Esophagus muscularis mucosa (tissue), 4 donors: ENCODE measurements at regions not wholly inside any gene's neighbourhood (a gene's known extent, or its start where the extent isn't known, plus 50 kb on each side); places are given as distances from the start of the nearest gene placed in this dataset.

Source experiments
- DNase-seq: peaks from one replicate; pipeline ENCODE4 v3.0.0-alpha.2; 2017; ENCODE audit errors: extremely low spot score
- H3K27ac ChIP-seq, 4 donors: fragments of 200-600 bp; sonication (generic); replicated peaks in 1 of 4; 1 replicate in 3 of 4; 2 replicates in 1 of 4; pipeline ENCODE4 v1.5.1; 2016 to 2019; ENCODE audit warnings: mild to moderate bottlenecking in 1 of 4
- H3K27me3 ChIP-seq, 4 donors: fragments of 200-600 bp; sonication (generic); one replicate each; pipeline versions ENCODE4 v1.5.1 to v1.6.0; 2016 to 2019
- H3K36me3 ChIP-seq, 4 donors: fragments of 200-600 bp; sonication (generic); one replicate each; pipeline ENCODE4 v1.5.1; 2016 to 2019
- H3K4me1 ChIP-seq, 4 donors: fragments of 200-600 bp; sonication (generic); one replicate each; pipeline ENCODE4 v1.5.1; 2016 to 2019
- H3K4me3 ChIP-seq, 4 donors: fragments of 200-600 bp; sonication (generic); 1 replicate in 2 of 4; 2 replicates in 2 of 4; pipeline ENCODE4 v1.5.1; 2016 to 2019; ENCODE audit warnings: mild to moderate bottlenecking in 4 of 4, moderate library complexity in 1 of 4
- H3K9me3 ChIP-seq, 4 donors: fragments of 200-600 bp; sonication (generic); 1 replicate in 3 of 4; 2 replicates in 1 of 4; pipeline ENCODE4 v1.5.1; 2016 to 2019
- EP300 ChIP-seq: sonication (generic); formaldehyde crosslinking; IDR thresholded peaks from one replicate; pipeline ENCODE4 v1.6.1; 2017; ENCODE audit warnings: antibody characterized with exemption
- POLR2A ChIP-seq: fragments of 450-650 bp; IDR thresholded peaks from one replicate; pipeline ENCODE4 v1.6.1; 2017; ENCODE audit warnings: antibody characterized with exemption, moderate library complexity, mild to moderate bottlenecking, low read depth
- POLR2AphosphoS5 ChIP-seq, 2 donors: sonication (generic); formaldehyde crosslinking; IDR thresholded peaks; one replicate each; pipeline ENCODE4 v1.6.1; 2017; ENCODE audit warnings: antibody characterized with exemption in 2 of 2
- WGBS: methylation state at CpG from one replicate; pipeline ENCODE4 v1.1.5; 2018; 5-methylcytosine and 5-hydroxymethylcytosine counted together
- intact Hi-C: fragments of 100-400 bp; cut with DNase I; formaldehyde crosslinking; loops from one replicate; pipeline ENCODE4 v1.15.1; 2023
- TF ChIP-seq, protein P1 (sequence below), 3 experiments: fragments of 200-600 bp in 2 of 3; fragments of 450-650 bp in 1 of 3; sonication (generic) in 2 of 3; IDR thresholded peaks; one replicate each; pipeline ENCODE4 v1.5.1; 2017 to 2019; ENCODE audit warnings: antibody characterized with exemption in 3 of 3, mild to moderate bottlenecking in 2 of 3, moderate library complexity in 1 of 3

DNA sequence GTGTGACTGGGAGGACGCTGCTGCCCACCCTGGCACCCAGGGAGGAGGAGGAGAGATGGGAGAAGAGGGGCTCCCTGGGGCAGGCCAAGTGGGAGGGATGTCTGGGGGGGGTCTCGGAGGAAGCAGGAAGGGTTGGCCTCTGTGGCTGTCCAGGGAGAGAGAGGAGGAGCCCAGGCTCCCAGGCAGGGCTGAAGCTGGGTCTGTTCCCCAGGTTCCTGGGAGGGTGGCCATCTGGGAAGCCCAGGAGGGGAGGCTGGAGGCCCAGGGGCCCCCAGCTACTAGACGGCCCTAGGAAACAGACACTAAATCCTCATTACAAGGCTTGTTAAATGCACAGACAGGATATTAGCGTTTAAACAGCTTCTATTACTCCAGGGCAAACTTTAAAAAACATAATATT, 139.8 kb downstream of the ENGASE start:
- Histone ChIP-seq H3K4me3 (no peak overlapping the region), H3K27ac (no peak overlapping the region), H3K4me1 (no peaks in the 10 kb centered on the region), H3K9me3 (no peaks in the 10 kb centered on the region), H3K36me3 (no peaks in the 10 kb centered on the region), H3K27me3 (peaks cover 0 to 98% (median 0%) of the 10 kb centered on the region in 4 donors)
- intact Hi-C loops: no loop called here
- WGBS: 43% methylated on average over 4 of the region's 4 CpGs
- DNase-seq: no peak
- no peak for TF ChIP-seq POLR2AphosphoS5 (IDR thresholded peaks at IDR 0.05)
- TF ChIP-seq POLR2A: no peak
- TF ChIP-seq, protein P1, sequence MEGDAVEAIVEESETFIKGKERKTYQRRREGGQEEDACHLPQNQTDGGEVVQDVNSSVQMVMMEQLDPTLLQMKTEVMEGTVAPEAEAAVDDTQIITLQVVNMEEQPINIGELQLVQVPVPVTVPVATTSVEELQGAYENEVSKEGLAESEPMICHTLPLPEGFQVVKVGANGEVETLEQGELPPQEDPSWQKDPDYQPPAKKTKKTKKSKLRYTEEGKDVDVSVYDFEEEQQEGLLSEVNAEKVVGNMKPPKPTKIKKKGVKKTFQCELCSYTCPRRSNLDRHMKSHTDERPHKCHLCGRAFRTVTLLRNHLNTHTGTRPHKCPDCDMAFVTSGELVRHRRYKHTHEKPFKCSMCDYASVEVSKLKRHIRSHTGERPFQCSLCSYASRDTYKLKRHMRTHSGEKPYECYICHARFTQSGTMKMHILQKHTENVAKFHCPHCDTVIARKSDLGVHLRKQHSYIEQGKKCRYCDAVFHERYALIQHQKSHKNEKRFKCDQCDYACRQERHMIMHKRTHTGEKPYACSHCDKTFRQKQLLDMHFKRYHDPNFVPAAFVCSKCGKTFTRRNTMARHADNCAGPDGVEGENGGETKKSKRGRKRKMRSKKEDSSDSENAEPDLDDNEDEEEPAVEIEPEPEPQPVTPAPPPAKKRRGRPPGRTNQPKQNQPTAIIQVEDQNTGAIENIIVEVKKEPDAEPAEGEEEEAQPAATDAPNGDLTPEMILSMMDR (IDR thresholded peaks at IDR 0.05): no peak
- TF ChIP-seq EP300: no peak

- peaks cover 0 to 91% (median 0%) of the 10 kb centered on the region in 4 donors for H3K27me3 ChIP-seq
- no peaks in the 10 kb centered on the region for H3K4me1 ChIP-seq
- H3K27ac ChIP-seq: no peak overlapping the region
- intact Hi-C loops: no loop called here
- H3K36me3 ChIP-seq: no peaks in the 10 kb centered on the region
- DNase-seq: no peak
- H3K4me3 ChIP-seq: no peak overlapping the region
- WGBS: 91% methylated on average over 7 of the region's 10 CpGs
- TF ChIP-seq, protein P1 (IDR thresholded peaks at IDR 0.05): no peak
- no peak for TF ChIP-seq EP300
- H3K9me3 ChIP-seq: no peaks in the 10 kb centered on the region
These were observed 138.7 kb downstream of the ENGASE start for GRCh38 chr17:79213305-79213704.

GRCh38 chr17:79212149-79213087, 137.8 kb downstream of the ENGASE start:
- Histone ChIP-seq H3K27ac (no peak overlapping the region), H3K27me3 (peaks cover 0 to 82% (median 0%) of the 10 kb centered on the region in 4 donors), H3K9me3 (no peaks in the 10 kb centered on the region), H3K4me3 (no peak overlapping the region), H3K4me1 (no peaks in the 10 kb centered on the region), H3K36me3 (no peaks in the 10 kb centered on the region)
- 41% methylated on average over 14 of the region's 15 CpGs for WGBS
- intact Hi-C loops: no loop called here
- DNase-seq: no peak
- TF ChIP-seq, protein P1 (IDR thresholded peaks at IDR 0.05): no peak
- TF ChIP-seq POLR2A: no peak
- no peak for TF ChIP-seq POLR2AphosphoS5 (IDR thresholded peaks at IDR 0.05)
- TF ChIP-seq EP300: no peak

GRCh38 chr17:79211061-79211770, 136.6 kb downstream of the ENGASE start:
- DNase-seq: no peak
- 72% methylated on average over 8 of the region's 28 CpGs for WGBS
- Histone ChIP-seq H3K4me3 (no peak overlapping the region), H3K27me3 (peaks cover 0 to 70% (median 0%) of the 10 kb centered on the region in 4 donors), H3K4me1 (no peaks in the 10 kb centered on the region), H3K27ac (no peak overlapping the region), H3K36me3 (no peaks in the 10 kb centered on the region), H3K9me3 (no peaks in the 10 kb centered on the region)
- TF ChIP-seq POLR2A (no peak), POLR2AphosphoS5 (IDR thresholded peaks at IDR 0.05) (no peak), EP300 (no peak)
- TF ChIP-seq, protein P1 (IDR thresholded peaks at IDR 0.05): no peak
- intact Hi-C loops: no loop called here
